Natural killer cell (primary cell): ENCODE measurements at regions not wholly inside any gene's neighbourhood (a gene's known extent, or its start where the extent isn't known, plus 50 kb on each side); places are given as distances from the start of the nearest gene placed in this dataset.

Experiments
- ATAC-seq, 3 donors: fragments of 150-1000 bp in 2 of 3; fragments of 200-7000 bp in 1 of 3; cut with Tn5 transposase; 1 replicate in 1 of 3; 2 replicates in 2 of 3; pipeline ENCODE4 v1.10.0; 2021; ENCODE audit warnings: mild to moderate bottlenecking in 2 of 3, moderate library complexity in 2 of 3
- DNase-seq, 2 donors: peaks; one replicate each; pipeline versions ENCODE4 v3.0.0 to v3.0.0-alpha.2; 2013 to 2021; ENCODE audit warnings: mixed read lengths in 1 of 2
- H3K27ac ChIP-seq: one replicate; pipeline ENCODE4 v1.5.1; 2013; ENCODE audit warnings: mild to moderate bottlenecking, low read length
- H3K27me3 ChIP-seq: one replicate; pipeline ENCODE4 v1.6.1; 2013; ENCODE audit warnings: low read length; ENCODE audit not compliant: control insufficient read depth, insufficient read depth
- H3K36me3 ChIP-seq: one replicate; pipeline ENCODE4 v1.6.1; 2013; ENCODE audit warnings: low read length; ENCODE audit not compliant: control insufficient read depth, insufficient read depth
- H3K4me1 ChIP-seq: one replicate; pipeline ENCODE4 v1.6.1; 2013; ENCODE audit warnings: low read length; ENCODE audit not compliant: control insufficient read depth, insufficient read depth
- H3K4me3 ChIP-seq: one replicate; pipeline ENCODE4 v1.5.1; 2013; ENCODE audit warnings: low read length
- H3K9me3 ChIP-seq: one replicate; pipeline ENCODE4 v1.6.1; 2013; ENCODE audit warnings: low read length; ENCODE audit not compliant: control insufficient read depth, insufficient read depth
- H3K27ac Mint-ChIP-seq, 2 donors: one replicate each; pipeline ENCODE4 v1.8.0; 2022; ENCODE audit warnings: mild to moderate bottlenecking in 2 of 2, mixed read lengths in 2 of 2, moderate library complexity in 1 of 2
- H3K27me3 Mint-ChIP-seq, 2 donors: one replicate each; pipeline ENCODE4 v1.8.0; 2022; ENCODE audit warnings: low read depth in 2 of 2, mixed read lengths in 2 of 2
- H3K36me3 Mint-ChIP-seq: one replicate; pipeline ENCODE4 v1.8.0; 2022; ENCODE audit warnings: mixed read lengths
- H3K4me1 Mint-ChIP-seq, 2 donors: one replicate each; pipeline ENCODE4 v1.8.0; 2022; ENCODE audit warnings: mixed read lengths in 2 of 2
- H3K4me3 Mint-ChIP-seq: one replicate; pipeline ENCODE4 v1.8.0; 2022; ENCODE audit warnings: mild to moderate bottlenecking, moderate library complexity, mixed read lengths
- H3K9me3 Mint-ChIP-seq, 2 donors: one replicate each; pipeline ENCODE4 v1.8.0; 2022; ENCODE audit warnings: mixed read lengths in 2 of 2
- CTCF ChIP-seq: fragments of 200-600 bp; IDR thresholded peaks from one replicate; pipeline ENCODE4 v1.8.0; 2022; ENCODE audit warnings: antibody characterized with exemption
- WGBS: methylation state at CpG from one replicate; pipeline ENCODE4 v1.1.7; 2013; ENCODE audit warnings: missing lambda C conversion rate; ENCODE audit not compliant: insufficient coverage; 5-methylcytosine and 5-hydroxymethylcytosine counted together
- intact Hi-C: fragments of 100-400 bp; cut with micrococcal nuclease; formaldehyde crosslinking; loops from one replicate; pipeline ENCODE4 v1.14.2; 2022

- Mint-ChIP-seq H3K27me3 (no peaks in the 10 kb centered on the region), H3K36me3 (no peaks in the 10 kb centered on the region), H3K4me1 (no peaks in the 10 kb centered on the region), H3K27ac (no peak overlapping the region), H3K9me3 (peaks cover 7 to 19% of the 10 kb centered on the region in 2 donors), H3K4me3 (no peak overlapping the region)
- no peak for ATAC-seq
- no peak overlapping the region for H3K27ac ChIP-seq
- H3K9me3 ChIP-seq, result peaks cover 4% of the 10 kb centered on the region
- H3K27me3 ChIP-seq, result no peaks in the 10 kb centered on the region
- no peak overlapping the region for H3K4me3 ChIP-seq
- TF ChIP-seq CTCF, result no peak
- DNase-seq, result no peak
- intact Hi-C loops, result no loop called here
- no peaks in the 10 kb centered on the region for H3K4me1 ChIP-seq
- 94% methylated on average over 3 of the region's 3 CpGs for WGBS
- no peaks in the 10 kb centered on the region for H3K36me3 ChIP-seq
Measured at GRCh38 chr1:69401879-69402278, 165.8 kb upstream of the LRRC7 start.

- no peaks in the 10 kb centered on the region for H3K4me1 ChIP-seq
- Mint-ChIP-seq H3K4me1 (no peaks in the 10 kb centered on the region), H3K27ac (no peak overlapping the region), H3K4me3 (no peak overlapping the region), H3K27me3 (no peaks in the 10 kb centered on the region), H3K9me3 (peaks cover 11 to 19% of the 10 kb centered on the region in 2 donors), H3K36me3 (no peaks in the 10 kb centered on the region)
- WGBS, result 83% methylated on average over 3 of the region's 3 CpGs
- H3K9me3 ChIP-seq, result peaks cover 4% of the 10 kb centered on the region
- no peak overlapping the region for H3K4me3 ChIP-seq
- no peaks in the 10 kb centered on the region for H3K27me3 ChIP-seq
- no peaks in the 10 kb centered on the region for H3K36me3 ChIP-seq
- no peak overlapping the region for H3K27ac ChIP-seq
- TF ChIP-seq CTCF, result no peak
- intact Hi-C loops, result no loop called here
- no peak for ATAC-seq
- DNase-seq, result no peak
Measured at GRCh38 chr1:69403756-69404320, 163.9 kb upstream of the LRRC7 start.

- H3K36me3 ChIP-seq, result no peaks in the 10 kb centered on the region
- ATAC-seq (no peak), DNase-seq (no peak)
- peaks cover 8% of the 10 kb centered on the region for H3K9me3 ChIP-seq
- H3K27ac ChIP-seq, result no peak overlapping the region
- H3K4me1 ChIP-seq, result no peaks in the 10 kb centered on the region
- Mint-ChIP-seq H3K9me3 (peaks cover 11 to 19% of the 10 kb centered on the region in 2 donors), H3K36me3 (no peaks in the 10 kb centered on the region), H3K27me3 (no peaks in the 10 kb centered on the region), H3K4me1 (no peaks in the 10 kb centered on the region), H3K27ac (no peak overlapping the region), H3K4me3 (no peak overlapping the region)
- TF ChIP-seq CTCF, result no peak
- H3K27me3 ChIP-seq, result no peaks in the 10 kb centered on the region
- intact Hi-C loops, result no loop called here
- H3K4me3 ChIP-seq, result no peak overlapping the region
- WGBS, result 88% methylated on average over 1 of the region's 1 CpG
Measured at GRCh38 chr1:69404486-69404885, 163.2 kb upstream of the LRRC7 start.

GRCh38 chr1:69406244-69406643 is 161.5 kb upstream of the LRRC7 start:
- Mint-ChIP-seq H3K27ac (no peak overlapping the region), H3K4me3 (no peak overlapping the region), H3K9me3 (peaks cover 11 to 19% of the 10 kb centered on the region in 2 donors), H3K36me3 (no peaks in the 10 kb centered on the region), H3K4me1 (no peaks in the 10 kb centered on the region), H3K27me3 (no peaks in the 10 kb centered on the region)
- no peak for TF ChIP-seq CTCF
- Histone ChIP-seq H3K4me1 (no peaks in the 10 kb centered on the region), H3K27me3 (no peaks in the 10 kb centered on the region), H3K4me3 (no peak overlapping the region), H3K9me3 (peaks cover 8% of the 10 kb centered on the region), H3K36me3 (no peaks in the 10 kb centered on the region), H3K27ac (no peak overlapping the region)
- ATAC-seq, result no peak
- intact Hi-C loops, result no loop called here
- 100% methylated on average over 1 of the region's 3 CpGs for WGBS
- no peak for DNase-seq
